HG03135 (cell line): ENCODE measurements at regions not wholly inside any gene's neighbourhood (a gene's known extent, or its start where the extent isn't known, plus 50 kb on each side); places are given as distances from the start of the nearest gene placed in this dataset.

Experiments used
- ATAC-seq: cut with Tn5 transposase; IDR thresholded peaks from one replicate; pipeline ENCODE4 v1.9.1; 2021; ENCODE audit warnings: mild to moderate bottlenecking, moderate library complexity; ENCODE audit not compliant: unreplicated experiment

- no peak for ATAC-seq
These were observed 839.1 kb upstream of the ADGRL2 start for GRCh38 chr1:80961464-80962190.

- ATAC-seq, result no peak
These were observed 867.4 kb upstream of the ADGRL2 start for GRCh38 chr1:80933346-80933745.

- ATAC-seq, result no peak
These were observed 869.6 kb upstream of the ADGRL2 start for GRCh38 chr1:80931178-80931577.

GRCh38 chr1:80929868-80930508 lies 870.7 kb upstream of the ADGRL2 start:
- no peak for ATAC-seq

GRCh38 chr1:80926531-80926930 lies 874.2 kb upstream of the ADGRL2 start:
- no peak for ATAC-seq

GRCh38 chr1:80925130-80925805 lies 875.5 kb upstream of the ADGRL2 start:
- no peak for ATAC-seq

GRCh38 chr1:80924290-80924689 lies 876.4 kb upstream of the ADGRL2 start:
- no peak for ATAC-seq

- ATAC-seq, result no peak
These were observed 877.8 kb upstream of the ADGRL2 start for GRCh38 chr1:80922906-80923305.

- no peak for ATAC-seq
These were observed 881.3 kb upstream of the ADGRL2 start for GRCh38 chr1:80919426-80919825.

GRCh38 chr1:80918380-80918779 lies 882.4 kb upstream of the ADGRL2 start:
- ATAC-seq, result no peak

GRCh38 chr1:80917826-80918225 lies 882.9 kb upstream of the ADGRL2 start:
- ATAC-seq, result no peak

- ATAC-seq, result no peak
These were observed 883.5 kb upstream of the ADGRL2 start for GRCh38 chr1:80917225-80917624.

GRCh38 chr1:80915491-80915890 lies 885.2 kb upstream of the ADGRL2 start:
- ATAC-seq, result no peak

GRCh38 chr1:80910426-80910825 lies 890.3 kb upstream of the ADGRL2 start:
- ATAC-seq, result no peak

GRCh38 chr1:80909172-80909784 lies 891.5 kb upstream of the ADGRL2 start:
- ATAC-seq, result no peak

- no peak for ATAC-seq
These were observed 903.9 kb upstream of the ADGRL2 start for GRCh38 chr1:80896781-80897356.

GRCh38 chr1:80894921-80895320 lies 905.8 kb upstream of the ADGRL2 start:
- no peak for ATAC-seq

GRCh38 chr1:80893115-80893514 lies 907.6 kb upstream of the ADGRL2 start:
- no peak for ATAC-seq

GRCh38 chr1:80892539-80892938 lies 908.2 kb upstream of the ADGRL2 start:
- ATAC-seq, result no peak

GRCh38 chr1:80891871-80892270 lies 908.9 kb upstream of the ADGRL2 start:
- ATAC-seq, result no peak

- no peak for ATAC-seq
These were observed 918.2 kb upstream of the ADGRL2 start for GRCh38 chr1:80882553-80882952.
